Adrenal gland (tissue), 9 donors: ENCODE measurements at regions not wholly inside any gene's neighbourhood (a gene's known extent, or its start where the extent isn't known, plus 50 kb on each side); places are given as distances from the start of the nearest gene placed in this dataset.

Experiments
- DNase-seq, 7 donors: peaks; one replicate each; pipeline ENCODE4 v3.0.0-alpha.2; 2019 to 2020
- H3K27ac ChIP-seq, 5 donors: fragments of 200-600 bp; sonication (generic) in 4 of 5; 1 replicate in 3 of 5; 2 replicates in 2 of 5; pipeline versions ENCODE4 v1.5.1 to v1.8.0; 2016 to 2020; ENCODE audit warnings: mild to moderate bottlenecking in 1 of 5
- H3K27me3 ChIP-seq: fragments of 200-600 bp; 2 replicates; pipeline ENCODE4 v1.8.0; 2021
- H3K36me3 ChIP-seq, 2 donors: fragments of 200-600 bp; replicated peaks in 1 of 2; 1 replicate in 1 of 2; 2 replicates in 1 of 2; pipeline versions ENCODE4 v1.5.1 to v1.8.0; 2018 to 2022
- H3K4me1 ChIP-seq, 2 donors: fragments of 200-600 bp; replicated peaks in 1 of 2; 1 replicate in 1 of 2; 2 replicates in 1 of 2; pipeline versions ENCODE4 v1.5.1 to v1.8.0; 2018 to 2021
- H3K4me3 ChIP-seq, 4 donors: fragments of 200-600 bp; sonication (generic) in 3 of 4; one replicate each; pipeline ENCODE4 v1.5.1; 2016 to 2018
- H3K9me3 ChIP-seq, 3 donors: fragments of 200-600 bp; sonication (generic) in 1 of 3; replicated peaks in 1 of 3; 1 replicate in 2 of 3; 2 replicates in 1 of 3; pipeline versions ENCODE4 v1.5.1 to v1.8.0; 2016 to 2021
- CTCF ChIP-seq, 6 experiments: fragments of 450-650 bp in 4 of 6; fragments of 200-600 bp in 2 of 6; sonication (generic) in 1 of 6; IDR thresholded peaks; 1 replicate in 5 of 6; 2 replicates in 1 of 6; pipeline versions ENCODE4 v1.5.1 to v1.8.0; 2016 to 2021; ENCODE audit warnings: antibody characterized with exemption in 6 of 6, mild to moderate bottlenecking in 2 of 6, moderate library complexity in 1 of 6
- POLR2A ChIP-seq, 2 donors: fragments of 450-650 bp; IDR thresholded peaks; one replicate each; pipeline ENCODE4 v1.6.1; 2017; ENCODE audit warnings: antibody characterized with exemption in 2 of 2, mild to moderate bottlenecking in 2 of 2, moderate library complexity in 1 of 2
- WGBS, 4 donors: extraction: QIAGEN DNeasy Blood & Tissue Kit in 2 of 4; methylation state at CpG; one replicate each; pipeline versions ENCODE4 v1.1.5 to v1.1.7; 2013 to 2017; 5-methylcytosine and 5-hydroxymethylcytosine counted together
- intact Hi-C, 2 donors: fragments of 100-400 bp; cut with DNase I; formaldehyde crosslinking; loops; one replicate each; pipeline versions ENCODE4 v1.14.1 to v1.15.0; 2022 to 2023
- donor health status: healthy with polysubstance abuse.
- donor health status: Bipolar disorder and iron deficiency.
- donor health status: DM: yes; HTN: yes; CAD: no.
- donor health status: DM: no; HTN: no; CAD: no.
- donor health status: DM: no; HTN: no; CAD: no.

- TF ChIP-seq CTCF (IDR thresholded peaks at IDR 0.05) (no peak), POLR2A (IDR thresholded peaks at IDR 0.05) (no peak)
- Histone ChIP-seq H3K36me3 (no peaks in the 10 kb centered on the region), H3K4me1 (no peaks in the 10 kb centered on the region), H3K27me3 (no peaks in the 10 kb centered on the region), H3K27ac (no peak overlapping the region), H3K4me3 (no peak overlapping the region), H3K9me3 (no peaks in the 10 kb centered on the region)
- intact Hi-C loops: no loop called here
- no peak for DNase-seq
- 71 to 82% (median 81%) methylated on average over 14 of the region's 14 CpGs for WGBS, 4 donors
Observed at GRCh38 chr4:3681191-3681590, 85.0 kb upstream of the ADRA2C start.

GRCh38 chr4:3680656-3681055 lies 85.5 kb upstream of the ADRA2C start:
- intact Hi-C loops: no loop called here
- no peak for DNase-seq
- no peak overlapping the region for H3K4me3 ChIP-seq
- H3K36me3 ChIP-seq: no peaks in the 10 kb centered on the region
- H3K27me3 ChIP-seq: no peaks in the 10 kb centered on the region
- no peaks in the 10 kb centered on the region for H3K9me3 ChIP-seq
- H3K4me1 ChIP-seq: no peaks in the 10 kb centered on the region
- TF ChIP-seq CTCF (IDR thresholded peaks at IDR 0.05): no peak
- no peak for TF ChIP-seq POLR2A (IDR thresholded peaks at IDR 0.05)
- 78 to 87% (median 84%) methylated on average over 16 of the region's 16 CpGs for WGBS, 4 donors
- no peak overlapping the region for H3K27ac ChIP-seq

GRCh38 chr4:3679851-3680311 lies 86.3 kb upstream of the ADRA2C start:
- WGBS, 4 donors: 65 to 90% (median 73%) methylated on average over 3 to 25 of the region's 25 CpGs
- no peak overlapping the region for H3K4me3 ChIP-seq
- TF ChIP-seq CTCF (IDR thresholded peaks at IDR 0.05) (no peak), POLR2A (IDR thresholded peaks at IDR 0.05) (no peak)
- H3K27ac ChIP-seq: no peak overlapping the region
- peak in 1 of 7 donors; percentile 8 for DNase-seq
- H3K9me3 ChIP-seq: no peaks in the 10 kb centered on the region
- no peaks in the 10 kb centered on the region for H3K4me1 ChIP-seq
- no peaks in the 10 kb centered on the region for H3K27me3 ChIP-seq
- intact Hi-C loops: no loop called here
- H3K36me3 ChIP-seq: no peaks in the 10 kb centered on the region

- Histone ChIP-seq H3K9me3 (no peaks in the 10 kb centered on the region), H3K27me3 (no peaks in the 10 kb centered on the region), H3K4me3 (no peak overlapping the region), H3K27ac (no peak overlapping the region), H3K4me1 (no peaks in the 10 kb centered on the region), H3K36me3 (no peaks in the 10 kb centered on the region)
- DNase-seq: no peak
- no peak for TF ChIP-seq CTCF (IDR thresholded peaks at IDR 0.05)
- no peak for TF ChIP-seq POLR2A (IDR thresholded peaks at IDR 0.05)
- 74 to 85% (median 78%) methylated on average over 22 to 26 of the region's 26 CpGs for WGBS, 4 donors
- intact Hi-C loops: no loop called here
Observed at GRCh38 chr4:3679071-3679825, 86.9 kb upstream of the ADRA2C start.
